ENCODE measurements at regions not wholly inside any gene's neighbourhood (a gene's known extent, or its start where the extent isn't known, plus 50 kb on each side); places are given as distances from the start of the nearest gene placed in this dataset.
A peak's percentile ranks its signal among the peaks of the same experiment; 100 is the strongest.

DNA sequence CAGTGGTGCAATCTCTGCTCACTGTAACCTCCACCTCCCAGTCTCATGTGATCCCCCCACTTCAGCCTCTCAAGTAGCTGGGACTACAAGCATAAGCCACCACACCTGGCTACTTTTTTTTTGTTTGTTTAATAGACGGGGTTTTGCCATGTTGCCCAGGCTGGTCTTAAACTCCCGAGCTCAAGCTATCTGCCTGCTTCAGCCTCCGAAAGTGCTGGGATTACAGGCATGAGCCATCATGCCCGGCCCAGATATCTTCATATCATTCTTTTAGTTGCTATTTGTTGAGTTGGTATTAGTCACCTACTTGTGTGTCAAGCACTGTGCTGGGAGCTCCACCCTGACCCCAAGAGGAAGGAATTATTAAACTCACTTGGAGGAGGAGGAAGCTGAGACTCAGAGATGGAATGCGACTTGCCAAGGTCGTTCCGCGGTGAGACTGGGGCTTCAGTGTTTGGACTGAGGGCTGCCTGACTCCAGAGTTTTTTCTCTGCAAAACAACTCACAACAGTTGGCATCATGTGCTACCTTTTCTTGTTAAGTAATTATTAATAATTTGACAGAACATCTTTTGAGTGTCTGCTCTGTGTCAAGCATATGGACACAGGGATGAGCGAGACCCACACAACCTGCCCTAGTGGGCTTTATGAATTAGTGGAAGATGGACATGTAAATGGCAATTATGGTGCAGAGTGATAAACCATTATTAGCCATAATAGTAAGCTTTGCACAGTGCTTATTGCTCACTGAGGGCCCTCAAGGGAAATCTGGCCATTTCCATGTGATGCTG, 132.0 kb downstream of the FOXD2 start:
- TF ChIP-seq, protein P1, sequence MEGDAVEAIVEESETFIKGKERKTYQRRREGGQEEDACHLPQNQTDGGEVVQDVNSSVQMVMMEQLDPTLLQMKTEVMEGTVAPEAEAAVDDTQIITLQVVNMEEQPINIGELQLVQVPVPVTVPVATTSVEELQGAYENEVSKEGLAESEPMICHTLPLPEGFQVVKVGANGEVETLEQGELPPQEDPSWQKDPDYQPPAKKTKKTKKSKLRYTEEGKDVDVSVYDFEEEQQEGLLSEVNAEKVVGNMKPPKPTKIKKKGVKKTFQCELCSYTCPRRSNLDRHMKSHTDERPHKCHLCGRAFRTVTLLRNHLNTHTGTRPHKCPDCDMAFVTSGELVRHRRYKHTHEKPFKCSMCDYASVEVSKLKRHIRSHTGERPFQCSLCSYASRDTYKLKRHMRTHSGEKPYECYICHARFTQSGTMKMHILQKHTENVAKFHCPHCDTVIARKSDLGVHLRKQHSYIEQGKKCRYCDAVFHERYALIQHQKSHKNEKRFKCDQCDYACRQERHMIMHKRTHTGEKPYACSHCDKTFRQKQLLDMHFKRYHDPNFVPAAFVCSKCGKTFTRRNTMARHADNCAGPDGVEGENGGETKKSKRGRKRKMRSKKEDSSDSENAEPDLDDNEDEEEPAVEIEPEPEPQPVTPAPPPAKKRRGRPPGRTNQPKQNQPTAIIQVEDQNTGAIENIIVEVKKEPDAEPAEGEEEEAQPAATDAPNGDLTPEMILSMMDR (conservative IDR thresholded peaks at IDR 0.05) = peak; percentile 76
- TF ChIP-seq ZFX (IDR thresholded peaks at IDR 0.05) = no peak
